Activated naive CD8-positive, alpha-beta T cell treated with anti-CD3 and anti-CD28 coated beads, Interleukin-2, amount 10 ng/mL, durations not matched to agents 7 days and 5 days (primary cell): ENCODE measurements at regions not wholly inside any gene's neighbourhood (a gene's known extent, or its start where the extent isn't known, plus 50 kb on each side); places are given as distances from the start of the nearest gene placed in this dataset.

Experiments used
- ATAC-seq: fragments of 150-1000 bp; cut with Tn5 transposase; one replicate; pipeline ENCODE4 v1.10.0; 2021; ENCODE audit warnings: low read depth, moderate library complexity
- POLR2A ChIA-PET: fragments of 350-600 bp; sonication (Branson Sonifier 250); formaldehyde crosslinking; loops from one replicate; lab custom pipeline; 2021; ENCODE audit warnings: antibody characterized with exemption; lab: Charles Lee
- DNase-seq: peaks from one replicate; pipeline ENCODE4 v3.0.0; 2021
- H3K27ac Mint-ChIP-seq: one replicate; pipeline ENCODE4 v1.8.0; 2022; ENCODE audit warnings: mild to moderate bottlenecking, mixed read lengths
- H3K27me3 Mint-ChIP-seq: one replicate; pipeline ENCODE4 v1.8.0; 2022; ENCODE audit warnings: mild to moderate bottlenecking, moderate library complexity, mixed read lengths
- H3K36me3 Mint-ChIP-seq: one replicate; pipeline ENCODE4 v1.8.0; 2021; ENCODE audit warnings: mild to moderate bottlenecking, mixed read lengths
- H3K4me1 Mint-ChIP-seq: one replicate; pipeline ENCODE4 v1.8.0; 2021; ENCODE audit warnings: mixed read lengths
- H3K4me3 Mint-ChIP-seq: one replicate; pipeline ENCODE4 v1.8.0; 2022; ENCODE audit warnings: mild to moderate bottlenecking, moderate library complexity, mixed read lengths
- H3K9me3 Mint-ChIP-seq: one replicate; pipeline ENCODE4 v1.8.0; 2021; ENCODE audit warnings: mixed read lengths

DNA sequence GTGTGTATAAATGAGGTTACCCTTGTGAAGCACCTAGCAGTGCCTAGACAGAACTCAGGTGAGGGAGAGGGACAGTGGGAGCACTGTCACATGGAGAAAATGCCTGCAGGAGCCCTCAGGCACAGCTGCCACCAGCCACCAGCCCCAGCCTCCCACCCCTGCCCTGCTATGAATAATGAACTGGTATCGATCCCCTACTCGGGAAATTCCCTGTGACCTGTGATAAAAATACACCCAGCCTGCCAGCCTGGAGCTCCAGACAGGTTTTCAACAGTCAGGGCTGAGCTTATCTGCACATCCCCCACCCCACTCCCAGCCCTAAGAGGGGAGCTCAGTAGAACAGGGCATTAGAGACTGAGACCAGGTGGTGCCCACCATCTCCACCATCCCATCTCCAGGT, 159.6 kb upstream of the PJA1 start:
- POLR2A ChIA-PET: no interaction called here
- DNase-seq (no peak), ATAC-seq (no peak)
- no peak overlapping the region for H3K27ac Mint-ChIP-seq
- no peaks in the 10 kb centered on the region for H3K36me3 Mint-ChIP-seq
- H3K4me1 Mint-ChIP-seq: no peaks in the 10 kb centered on the region
- peaks cover 2% of the 10 kb centered on the region for H3K27me3 Mint-ChIP-seq
- no peak overlapping the region for H3K4me3 Mint-ChIP-seq
- H3K9me3 Mint-ChIP-seq: no peaks in the 10 kb centered on the region

DNA sequence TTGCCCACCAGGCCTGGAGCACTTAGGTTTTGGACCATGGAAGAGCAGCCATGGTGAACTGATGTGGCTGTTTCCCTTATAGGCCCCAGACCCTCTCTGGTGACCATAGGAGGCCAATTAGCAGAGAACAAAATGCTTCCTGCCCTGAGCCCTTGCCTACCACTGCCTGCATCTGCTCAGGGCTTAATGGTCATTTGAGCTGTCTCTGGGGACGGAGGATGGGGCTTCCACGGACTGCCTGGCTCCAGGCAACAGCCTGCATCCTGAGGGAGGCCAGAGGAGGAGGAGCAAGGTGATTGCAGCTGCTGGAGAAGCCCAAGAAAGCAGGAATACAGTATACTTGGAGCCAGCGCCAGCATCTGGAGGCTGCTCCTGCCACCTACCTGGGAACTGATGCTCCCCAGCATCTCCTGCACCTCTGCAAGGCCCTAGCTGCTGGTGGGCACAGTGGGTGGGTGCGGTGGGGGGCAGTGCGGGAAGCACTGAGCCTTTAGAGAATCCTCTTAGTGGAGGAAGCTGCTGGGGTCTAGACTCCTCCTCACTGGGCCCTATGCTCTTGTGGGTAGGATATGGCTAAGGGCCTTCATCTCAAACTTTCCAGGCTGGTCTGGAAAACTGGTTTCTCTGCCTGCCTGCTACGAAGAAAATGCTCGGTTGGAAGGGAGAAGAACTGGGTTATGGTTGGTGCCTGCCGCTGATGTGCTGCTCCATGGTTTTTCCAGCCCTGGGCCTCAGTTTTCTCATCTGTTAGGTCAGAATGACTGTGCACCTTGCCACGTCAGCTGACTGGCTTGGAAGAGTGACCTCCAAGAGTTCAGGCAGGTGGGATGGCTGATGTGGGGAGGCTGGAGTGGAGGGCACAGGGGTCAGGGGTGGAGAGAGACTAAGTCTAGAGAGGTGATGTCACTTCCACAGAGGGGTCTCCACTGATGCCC, 158.8 kb upstream of the PJA1 start:
- no peak for DNase-seq
- H3K27me3 Mint-ChIP-seq: peaks cover 2% of the 10 kb centered on the region
- no peaks in the 10 kb centered on the region for H3K4me1 Mint-ChIP-seq
- H3K27ac Mint-ChIP-seq: no peak overlapping the region
- POLR2A ChIA-PET: no interaction called here
- H3K4me3 Mint-ChIP-seq: no peak overlapping the region
- H3K9me3 Mint-ChIP-seq: no peaks in the 10 kb centered on the region
- no peak for ATAC-seq
- no peaks in the 10 kb centered on the region for H3K36me3 Mint-ChIP-seq

DNA sequence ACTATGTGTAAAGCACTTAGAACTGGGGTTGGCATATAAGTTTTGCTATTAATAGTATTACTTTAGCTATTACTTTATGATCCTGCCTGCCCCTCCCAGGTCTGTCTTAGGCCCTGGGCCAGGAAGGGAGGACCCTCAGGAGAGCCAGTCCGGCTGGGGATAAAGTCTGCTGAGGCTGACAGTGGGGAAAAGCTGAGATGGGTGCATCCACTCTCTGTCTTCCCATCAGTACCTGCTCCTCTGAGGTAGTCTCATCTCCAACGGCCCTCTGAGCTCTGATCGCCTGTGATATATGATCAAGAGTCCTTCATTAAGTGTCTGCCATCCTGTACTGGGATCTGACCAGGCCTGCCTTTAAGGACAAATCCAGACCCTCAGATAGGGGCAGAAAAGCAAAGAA, 156.5 kb upstream of the PJA1 start:
- Mint-ChIP-seq H3K27me3 (peaks cover 2% of the 10 kb centered on the region), H3K36me3 (no peaks in the 10 kb centered on the region), H3K27ac (no peak overlapping the region), H3K9me3 (no peaks in the 10 kb centered on the region), H3K4me1 (no peaks in the 10 kb centered on the region), H3K4me3 (no peak overlapping the region)
- ATAC-seq: no peak
- POLR2A ChIA-PET: no interaction called here
- DNase-seq: no peak

DNA sequence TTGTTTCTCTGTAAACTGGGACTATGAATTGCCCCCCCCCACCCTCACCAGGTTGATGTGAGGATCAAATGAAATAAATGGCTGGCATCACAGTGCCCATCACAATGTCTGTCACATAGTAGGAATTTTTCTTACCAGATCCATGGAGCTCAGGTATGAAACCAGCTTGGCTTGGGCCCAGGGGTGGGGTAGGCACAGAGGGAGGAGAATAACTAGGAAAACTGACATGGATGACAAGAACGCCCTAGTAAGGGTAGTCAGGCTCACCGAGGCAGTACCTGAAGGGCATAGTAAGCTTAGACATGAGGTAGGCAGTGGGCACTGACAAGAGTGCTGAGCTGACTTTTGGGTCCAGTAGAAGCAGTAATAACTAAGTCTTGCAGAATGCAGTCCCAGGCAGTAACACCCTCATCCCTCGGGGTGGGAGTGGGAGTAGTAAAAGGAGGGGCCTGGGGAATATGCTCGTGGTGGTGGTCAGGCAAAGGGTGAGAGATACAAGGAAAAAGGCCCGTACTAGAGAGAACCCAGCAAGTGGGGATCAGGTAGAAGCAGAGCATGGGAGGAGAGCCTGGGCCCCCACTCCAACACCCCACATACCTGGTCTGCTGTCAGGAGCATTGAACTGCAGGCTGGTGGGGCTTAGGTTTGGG, 155.9 kb upstream of the PJA1 start:
- POLR2A ChIA-PET: no interaction called here
- H3K4me3 Mint-ChIP-seq: no peak overlapping the region
- ATAC-seq (no peak), DNase-seq (no peak)
- no peaks in the 10 kb centered on the region for H3K36me3 Mint-ChIP-seq
- peaks cover 2% of the 10 kb centered on the region for H3K27me3 Mint-ChIP-seq
- no peak overlapping the region for H3K27ac Mint-ChIP-seq
- no peaks in the 10 kb centered on the region for H3K9me3 Mint-ChIP-seq
- no peaks in the 10 kb centered on the region for H3K4me1 Mint-ChIP-seq

DNA sequence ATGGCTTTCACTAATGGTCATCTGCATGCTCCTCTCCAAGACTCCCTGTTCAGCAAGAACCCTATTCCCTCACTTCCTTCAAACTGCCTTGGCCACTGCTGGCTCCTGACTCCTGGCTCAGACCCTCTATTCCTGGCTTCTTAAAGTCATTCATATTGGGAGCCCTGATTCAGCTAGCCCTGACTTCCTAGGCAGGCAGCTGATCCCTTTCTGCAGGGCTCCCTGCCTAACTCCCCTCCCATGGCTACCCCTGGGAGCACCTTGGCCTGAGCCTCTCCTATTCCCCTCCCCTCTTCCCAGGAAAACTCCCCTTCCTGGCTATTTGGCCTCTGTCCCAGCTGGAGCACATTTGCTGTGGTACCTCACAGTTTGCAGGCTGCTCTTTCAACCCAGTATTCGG, 154.9 kb upstream of the PJA1 start:
- Mint-ChIP-seq H3K4me1 (no peaks in the 10 kb centered on the region), H3K4me3 (no peak overlapping the region), H3K9me3 (no peaks in the 10 kb centered on the region), H3K27me3 (peaks cover 2% of the 10 kb centered on the region), H3K27ac (no peak overlapping the region), H3K36me3 (no peaks in the 10 kb centered on the region)
- DNase-seq: no peak
- ATAC-seq: no peak
- POLR2A ChIA-PET: no interaction called here

DNA sequence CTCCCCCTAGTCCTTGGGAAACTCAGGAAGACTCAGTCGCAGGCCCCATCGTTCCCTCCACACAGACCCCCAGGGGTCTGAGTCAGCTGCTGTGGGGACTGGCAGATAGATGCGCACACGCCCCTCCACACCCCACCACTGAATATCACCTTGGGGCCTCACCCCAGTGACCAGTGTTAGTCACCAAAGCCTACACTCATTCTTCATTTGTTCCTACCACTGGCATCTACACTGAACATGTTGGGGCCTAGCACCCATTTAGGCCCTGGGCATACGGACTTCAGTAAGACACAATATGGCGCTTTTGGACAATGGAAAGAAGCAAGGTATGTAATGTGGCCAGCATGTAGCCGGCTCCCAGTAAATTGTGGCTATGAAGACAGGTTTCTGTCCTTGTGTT, 154.1 kb upstream of the PJA1 start:
- ATAC-seq: no peak
- Mint-ChIP-seq H3K4me3 (no peak overlapping the region), H3K36me3 (no peaks in the 10 kb centered on the region), H3K27ac (no peak overlapping the region), H3K9me3 (no peaks in the 10 kb centered on the region), H3K27me3 (peaks cover 2% of the 10 kb centered on the region), H3K4me1 (no peaks in the 10 kb centered on the region)
- POLR2A ChIA-PET: no interaction called here
- DNase-seq: no peak

DNA sequence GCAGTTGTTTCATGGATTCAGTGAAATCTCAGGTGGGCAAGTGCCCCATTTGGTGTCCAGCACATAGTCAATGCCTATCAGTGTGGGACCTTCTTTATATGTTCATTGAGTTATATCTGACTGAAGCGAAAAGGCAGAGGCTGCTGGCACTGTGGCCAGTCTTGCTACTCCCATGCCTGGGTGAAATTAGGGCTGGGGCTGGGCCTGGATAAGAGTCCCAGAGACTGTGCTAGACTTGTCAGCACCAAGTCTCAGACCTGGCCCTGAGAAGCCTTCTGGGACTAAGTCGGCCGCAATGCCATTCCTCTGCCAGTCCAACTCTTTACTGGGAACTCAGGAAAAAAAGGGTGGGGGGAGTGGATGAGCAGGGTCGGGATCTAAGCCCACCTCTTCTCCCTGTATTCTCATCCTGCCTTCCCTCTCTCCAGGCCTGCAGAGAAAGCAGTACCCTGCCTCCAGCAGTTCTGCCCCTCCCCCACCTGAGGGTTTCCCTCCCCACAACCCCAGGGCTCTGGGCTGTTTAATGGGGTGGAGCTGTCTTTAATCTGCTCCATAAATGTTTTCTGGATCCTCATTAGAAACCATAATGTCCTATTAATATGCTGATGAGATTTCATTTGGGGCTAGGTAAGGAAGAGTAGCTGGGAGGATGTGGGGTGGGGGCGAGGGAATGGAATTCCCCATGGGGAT, 153.5 kb upstream of the PJA1 start:
- POLR2A ChIA-PET: no interaction called here
- peaks cover 2% of the 10 kb centered on the region for H3K27me3 Mint-ChIP-seq
- H3K4me3 Mint-ChIP-seq: no peak overlapping the region
- no peak for ATAC-seq
- H3K36me3 Mint-ChIP-seq: no peaks in the 10 kb centered on the region
- no peaks in the 10 kb centered on the region for H3K9me3 Mint-ChIP-seq
- no peaks in the 10 kb centered on the region for H3K4me1 Mint-ChIP-seq
- DNase-seq: no peak
- H3K27ac Mint-ChIP-seq: no peak overlapping the region

DNA sequence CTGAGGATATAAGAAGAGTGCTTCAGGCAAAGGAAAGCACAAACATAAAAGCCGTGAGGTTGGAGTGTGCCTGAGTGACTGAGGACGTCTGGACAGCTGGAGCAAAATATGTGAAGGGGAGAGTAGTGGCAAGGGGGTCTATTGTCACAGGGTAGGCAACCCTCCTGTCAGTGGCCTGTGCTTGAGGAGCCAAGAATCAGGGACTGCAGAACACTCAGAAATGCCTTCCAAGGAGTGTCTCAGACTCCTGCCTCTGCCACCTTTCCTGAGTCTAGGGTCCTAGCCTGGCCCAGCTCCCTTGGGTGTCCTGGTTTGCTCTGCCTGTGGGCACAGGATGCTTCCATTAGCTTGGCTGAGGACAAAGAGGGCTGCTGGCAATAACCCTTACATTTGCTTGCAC, 152.5 kb upstream of the PJA1 start:
- H3K27ac Mint-ChIP-seq: no peak overlapping the region
- H3K9me3 Mint-ChIP-seq: no peaks in the 10 kb centered on the region
- H3K4me3 Mint-ChIP-seq: no peak overlapping the region
- no peaks in the 10 kb centered on the region for H3K36me3 Mint-ChIP-seq
- peaks cover 2% of the 10 kb centered on the region for H3K27me3 Mint-ChIP-seq
- H3K4me1 Mint-ChIP-seq: no peaks in the 10 kb centered on the region
- DNase-seq (no peak), ATAC-seq (no peak)
- POLR2A ChIA-PET: no interaction called here

DNA sequence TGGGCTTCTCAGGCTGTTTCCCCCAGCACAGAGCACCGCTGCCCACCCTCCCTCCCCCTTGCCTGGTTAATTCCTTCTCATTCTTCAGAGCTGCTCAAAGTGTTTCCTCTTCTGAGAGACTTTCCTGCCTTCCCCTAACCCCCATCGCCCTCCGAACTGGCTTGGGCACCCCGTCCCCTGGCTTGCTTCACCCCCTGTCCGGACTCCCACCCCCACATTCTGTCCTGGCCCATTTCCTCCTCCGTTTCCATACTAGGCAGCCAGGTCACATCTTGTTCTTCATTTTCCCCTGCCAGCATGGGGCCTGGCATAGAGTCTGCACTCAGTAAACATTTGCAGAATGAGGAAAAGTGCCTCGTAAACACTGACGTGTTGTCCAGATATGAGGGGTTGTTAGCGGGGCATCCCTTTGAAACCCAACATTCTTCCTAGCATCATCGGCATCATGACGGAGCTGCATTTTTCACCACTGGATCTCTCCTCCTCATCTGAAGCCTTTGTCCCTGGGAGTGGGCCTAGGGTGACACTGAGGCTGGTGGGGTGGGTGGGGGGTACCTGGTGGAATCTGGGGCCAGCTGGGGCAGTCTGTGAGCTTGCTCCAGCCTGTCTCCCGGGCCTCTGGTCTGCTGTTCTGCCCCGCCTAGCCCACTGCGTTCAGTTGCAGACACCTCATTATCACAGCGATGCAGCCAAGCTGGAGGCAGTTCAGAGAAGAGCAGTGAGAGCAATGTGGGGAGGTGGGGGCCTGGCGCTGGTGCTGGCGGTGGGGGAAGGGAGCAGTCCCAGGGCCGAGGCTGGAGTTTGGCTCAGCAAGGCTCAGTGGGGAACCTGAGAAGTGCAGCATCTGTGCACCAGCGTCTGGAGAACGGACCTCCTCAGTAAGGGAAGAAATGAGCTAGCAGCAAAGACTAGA, 149.4 kb upstream of the PJA1 start:
- Mint-ChIP-seq H3K27me3 (peaks cover 2% of the 10 kb centered on the region), H3K9me3 (no peaks in the 10 kb centered on the region), H3K4me3 (no peak overlapping the region), H3K4me1 (no peaks in the 10 kb centered on the region), H3K36me3 (no peaks in the 10 kb centered on the region), H3K27ac (no peak overlapping the region)
- DNase-seq (no peak), ATAC-seq (no peak)
- POLR2A ChIA-PET: no interaction called here

DNA sequence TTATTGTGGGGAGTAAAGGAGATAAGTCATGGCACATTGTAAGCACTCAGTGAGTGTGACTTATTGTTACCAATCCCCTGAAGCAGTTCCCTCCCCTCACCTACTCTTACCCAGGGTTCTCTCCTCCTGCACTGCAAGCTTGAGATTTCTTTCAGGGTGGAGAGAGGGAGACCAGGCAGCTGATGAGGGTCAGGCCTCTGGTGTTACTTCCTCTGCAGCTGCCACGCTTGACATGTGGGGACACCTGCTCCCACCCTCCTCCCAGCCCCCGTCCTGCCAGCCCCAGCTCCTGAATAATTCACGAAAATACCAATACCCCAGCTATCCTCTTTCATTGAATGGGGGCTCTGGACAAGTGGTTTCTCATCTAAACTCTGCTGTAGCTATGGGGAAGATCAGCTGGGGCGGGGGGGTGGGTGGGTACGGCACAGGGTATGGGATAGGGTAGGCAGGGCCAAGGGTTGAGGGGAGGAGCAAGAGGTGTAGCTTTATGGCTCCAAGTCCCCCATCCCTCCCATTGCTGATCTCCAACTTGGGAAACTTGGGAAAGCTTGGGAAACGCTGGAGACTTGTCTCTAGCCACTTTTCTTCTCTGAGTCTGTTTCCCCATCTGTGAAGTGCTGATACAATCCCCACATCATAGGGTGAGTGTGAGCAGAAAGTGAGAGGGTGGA, 148.5 kb upstream of the PJA1 start:
- H3K4me1 Mint-ChIP-seq: no peaks in the 10 kb centered on the region
- no peaks in the 10 kb centered on the region for H3K36me3 Mint-ChIP-seq
- DNase-seq (no peak), ATAC-seq (no peak)
- H3K27me3 Mint-ChIP-seq: peaks cover 2% of the 10 kb centered on the region
- POLR2A ChIA-PET: no interaction called here
- no peak overlapping the region for H3K27ac Mint-ChIP-seq
- no peaks in the 10 kb centered on the region for H3K9me3 Mint-ChIP-seq
- H3K4me3 Mint-ChIP-seq: no peak overlapping the region

DNA sequence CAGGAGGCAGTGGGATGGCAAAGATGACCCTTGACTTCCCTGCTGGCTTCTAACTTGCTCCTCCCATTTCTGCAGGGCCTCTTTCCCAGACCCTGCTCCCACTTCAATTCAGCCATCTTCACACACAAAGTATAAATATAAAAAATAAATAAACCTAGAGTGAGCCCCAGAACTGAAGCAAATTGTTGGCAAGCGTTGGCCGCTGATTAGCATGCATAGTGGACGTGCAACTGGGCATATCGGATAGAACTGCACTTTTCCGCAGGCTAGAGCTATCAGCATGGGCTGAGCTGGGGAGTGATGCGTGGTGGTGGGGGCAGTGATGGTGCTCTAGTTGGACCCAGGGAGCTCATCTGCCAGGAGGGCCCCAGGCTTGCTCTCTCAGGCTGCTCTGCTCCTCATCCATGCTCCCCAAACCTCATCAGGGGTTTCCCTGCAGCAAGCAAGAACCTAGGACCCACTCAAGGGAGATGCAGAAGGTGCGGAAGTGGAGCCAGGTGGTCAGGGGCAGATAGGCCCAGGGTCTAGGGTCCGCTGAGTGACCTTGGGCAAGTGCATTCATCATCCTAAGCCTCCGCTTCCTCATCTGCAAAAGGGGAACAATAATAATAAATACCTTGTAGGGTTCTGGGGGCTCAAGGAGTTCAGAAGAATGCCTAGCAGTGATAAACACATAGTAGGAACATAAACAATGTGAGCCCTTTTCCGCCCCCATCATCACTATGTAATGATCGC, 146.8 kb upstream of the PJA1 start:
- Mint-ChIP-seq H3K27ac (no peak overlapping the region), H3K4me1 (no peaks in the 10 kb centered on the region), H3K9me3 (no peaks in the 10 kb centered on the region), H3K27me3 (peaks cover 2% of the 10 kb centered on the region), H3K4me3 (no peak overlapping the region), H3K36me3 (no peaks in the 10 kb centered on the region)
- POLR2A ChIA-PET: no interaction called here
- DNase-seq (no peak), ATAC-seq (no peak)

DNA sequence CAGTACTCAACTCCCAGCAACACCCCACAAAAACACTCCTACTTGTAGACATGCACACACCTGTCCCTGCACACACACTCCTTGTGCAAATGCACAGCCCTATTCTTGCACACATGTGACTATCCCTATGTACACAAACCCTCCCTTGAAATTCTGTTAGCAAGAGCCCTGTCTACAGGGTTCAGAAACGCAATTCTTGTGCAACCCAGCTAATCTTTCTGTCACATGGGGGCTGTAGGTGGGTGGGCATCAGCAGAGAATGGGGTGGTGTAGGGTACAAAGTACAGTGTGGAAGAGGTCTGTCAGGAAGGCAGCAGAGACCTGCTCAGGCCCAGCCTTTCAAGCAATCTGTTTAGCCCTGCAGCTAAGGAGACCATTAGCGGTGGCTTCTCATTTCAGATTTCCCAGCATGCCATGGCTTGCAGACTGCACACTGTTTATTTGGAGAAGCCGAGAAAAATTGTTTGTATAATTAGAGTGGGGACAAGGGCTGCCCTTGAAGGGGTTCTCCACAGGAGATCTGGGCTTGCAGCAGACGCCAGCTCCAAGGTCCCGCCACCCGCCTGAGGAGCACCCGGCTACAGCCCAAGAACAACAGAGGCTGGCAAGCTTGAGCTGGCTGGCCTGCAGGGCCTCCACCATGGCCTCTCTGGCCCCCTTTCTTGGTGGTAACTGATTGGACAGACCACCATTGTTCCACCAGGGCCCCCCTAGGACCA, 144.0 kb upstream of the PJA1 start:
- no peak overlapping the region for H3K27ac Mint-ChIP-seq
- H3K9me3 Mint-ChIP-seq: no peaks in the 10 kb centered on the region
- H3K4me1 Mint-ChIP-seq: no peaks in the 10 kb centered on the region
- H3K4me3 Mint-ChIP-seq: no peak overlapping the region
- no peaks in the 10 kb centered on the region for H3K36me3 Mint-ChIP-seq
- no peak for ATAC-seq
- POLR2A ChIA-PET: no interaction called here
- no peak for DNase-seq
- H3K27me3 Mint-ChIP-seq: peaks cover 12% of the 10 kb centered on the region
